PC-9 (cell line): ENCODE measurements at regions not wholly inside any gene's neighbourhood (a gene's known extent, or its start where the extent isn't known, plus 50 kb on each side); places are given as distances from the start of the nearest gene placed in this dataset.
A peak's percentile ranks its signal among the peaks of the same experiment; 100 is the strongest.

Experiments used
- BruUV-seq: library from RNA; stranded (reverse); fragments of 400-500 nt; replicated peaks from 2 replicates; lab custom pipeline; 2021; lab: Mats Ljungman, UMichigan
- CTCF ChIA-PET: fragments of 300-600 bp; sonication (Branson Sonifier 250); formaldehyde crosslinking; loops from one replicate; lab custom pipeline; 2022; ENCODE audit warnings: antibody characterized with exemption; lab: Charles Lee
- POLR2A ChIA-PET: fragments of 300-600 bp; sonication (Branson Sonifier 250); formaldehyde crosslinking; loops from one replicate; lab custom pipeline; 2022; ENCODE audit warnings: antibody characterized with exemption; ENCODE audit not compliant: unreplicated experiment; lab: Charles Lee
- DNase-seq, 2 experiments: peaks; one replicate each; pipeline versions ENCODE4 v3.0.0 to v3.0.0-alpha.2; 2015 to 2022; ENCODE audit warnings: mixed read lengths in 1 of 2
- H2AFZ ChIP-seq: fragments of 200-600 bp; sonication (generic); 2 replicates; pipeline ENCODE4 v1.8.1; 2017; ENCODE audit warnings: antibody characterized with exemption
- H3F3A ChIP-seq: fragments of 200-600 bp; sonication (generic); 2 replicates; pipeline ENCODE4 v1.8.1; 2017; ENCODE audit warnings: antibody characterized with exemption, mild to moderate bottlenecking, low read depth; ENCODE audit not compliant: insufficient read depth
- H3K27ac ChIP-seq: fragments of 200-600 bp; sonication (generic); 2 replicates; pipeline ENCODE4 v1.6.1; 2016; ENCODE audit warnings: mixed run types
- H3K27me3 ChIP-seq: fragments of 200-600 bp; sonication (generic); 2 replicates; pipeline ENCODE4 v1.6.1; 2016; ENCODE audit warnings: low read depth, mixed run types; ENCODE audit not compliant: insufficient read depth
- H3K36me3 ChIP-seq: fragments of 200-600 bp; sonication (generic); 2 replicates; pipeline ENCODE4 v1.6.1; 2016; ENCODE audit warnings: low read depth, mixed run types
- H3K4me1 ChIP-seq: fragments of 200-600 bp; sonication (generic); replicated peaks from 2 replicates; pipeline ENCODE4 v1.6.1; 2016; ENCODE audit warnings: mixed run types; ENCODE audit not compliant: insufficient read depth
- H3K4me2 ChIP-seq: fragments of 200-600 bp; sonication (generic); 2 replicates; pipeline ENCODE4 v1.6.1; 2017; ENCODE audit warnings: mixed run types
- H3K4me3 ChIP-seq: fragments of 200-600 bp; sonication (generic); 2 replicates; pipeline ENCODE4 v1.6.1; 2016; ENCODE audit warnings: mixed run types
- H3K79me2 ChIP-seq: fragments of 200-600 bp; sonication (generic); 2 replicates; pipeline ENCODE4 v1.6.1; 2017; ENCODE audit warnings: low read depth, mixed run types
- H3K9me2 ChIP-seq: fragments of 200-600 bp; sonication (generic); 2 replicates; pipeline ENCODE4 v1.8.1; 2017; ENCODE audit warnings: mild to moderate bottlenecking; ENCODE audit not compliant: insufficient read depth
- H3K9me3 ChIP-seq: fragments of 200-600 bp; sonication (generic); 2 replicates; pipeline ENCODE4 v1.8.1; 2016; ENCODE audit warnings: low read depth; ENCODE audit not compliant: insufficient read depth
- H4K20me1 ChIP-seq: fragments of 200-600 bp; sonication (generic); 2 replicates; pipeline ENCODE4 v1.8.1; 2017; ENCODE audit not compliant: insufficient read depth
- EZH2 ChIP-seq: fragments of 200-600 bp; sonication (generic); IDR thresholded peaks from 2 replicates; pipeline ENCODE4 v1.8.0; 2017; ENCODE audit warnings: antibody characterized with exemption, low read depth
- intact Hi-C: fragments of 100-400 bp; cut with micrococcal nuclease; formaldehyde crosslinking; loops from one replicate; pipeline ENCODE4 v1.10.0; 2022; ENCODE audit not compliant: unreplicated experiment
- TF ChIP-seq, protein P1 (sequence below): fragments of 200-600 bp; sonication (generic); conservative IDR thresholded peaks from 2 replicates; pipeline ENCODE4 v1.6.1; 2017; ENCODE audit warnings: mixed run types, antibody characterized with exemption, mild to moderate bottlenecking, moderate library complexity

DNA sequence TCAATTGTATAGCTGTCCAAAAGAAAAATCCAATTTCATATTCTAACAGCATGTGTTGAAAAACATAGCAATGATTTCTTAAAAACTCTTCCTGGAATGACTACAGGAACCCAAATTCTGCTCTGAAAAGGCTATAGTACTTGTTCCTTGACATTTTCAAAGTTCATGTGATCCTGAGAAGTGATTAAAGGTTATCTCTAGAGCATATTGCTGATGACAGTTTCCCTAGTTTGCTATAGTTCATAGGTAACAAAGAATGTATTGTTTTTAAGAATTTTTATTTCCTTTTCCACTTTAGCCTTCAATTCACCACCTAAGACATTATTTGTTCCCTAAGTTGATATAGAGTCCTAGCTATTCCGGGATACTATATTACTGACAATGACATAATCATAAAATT is 1614.6 kb downstream of the PCDH7 start:
- intact Hi-C loops: no loop called here
- H3K4me1 ChIP-seq: no peaks in the 10 kb centered on the region

DNA sequence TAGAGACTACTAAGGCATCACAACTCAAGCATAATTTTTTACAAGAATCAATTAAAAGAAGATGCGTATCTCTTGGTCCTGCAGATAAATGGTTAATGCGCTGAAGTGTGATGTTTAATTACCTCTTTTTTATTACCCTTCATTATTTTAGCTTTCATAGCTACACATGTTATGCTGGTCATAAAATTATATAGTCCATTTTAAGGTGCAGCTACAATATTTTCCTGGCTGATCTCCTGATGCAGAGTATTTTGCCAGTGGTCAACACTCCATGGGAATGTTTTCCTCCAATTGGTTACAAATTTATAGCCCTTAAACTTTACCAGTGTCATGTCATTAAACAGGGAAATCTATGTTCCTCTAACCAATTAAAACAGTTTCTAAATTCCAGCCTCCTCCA is 1617.2 kb downstream of the PCDH7 start:
- H3F3A ChIP-seq: no peaks in the 10 kb centered on the region
- H3K9me3 ChIP-seq: no peaks in the 10 kb centered on the region
- no peak for DNase-seq
- no peaks in the 10 kb centered on the region for H3K27me3 ChIP-seq
- no peak overlapping the region for H2AFZ ChIP-seq
- CTCF ChIA-PET: no interaction called here
- H4K20me1 ChIP-seq: no peaks in the 10 kb centered on the region
- no TSS peak for BruUV-seq
- peaks cover 2% of the 10 kb centered on the region; the same call in 1 of the 2 replicates for H3K9me2 ChIP-seq
- H3K4me1 ChIP-seq: no peaks in the 10 kb centered on the region
- H3K4me2 ChIP-seq: no peak overlapping the region
- TF ChIP-seq, protein P1, sequence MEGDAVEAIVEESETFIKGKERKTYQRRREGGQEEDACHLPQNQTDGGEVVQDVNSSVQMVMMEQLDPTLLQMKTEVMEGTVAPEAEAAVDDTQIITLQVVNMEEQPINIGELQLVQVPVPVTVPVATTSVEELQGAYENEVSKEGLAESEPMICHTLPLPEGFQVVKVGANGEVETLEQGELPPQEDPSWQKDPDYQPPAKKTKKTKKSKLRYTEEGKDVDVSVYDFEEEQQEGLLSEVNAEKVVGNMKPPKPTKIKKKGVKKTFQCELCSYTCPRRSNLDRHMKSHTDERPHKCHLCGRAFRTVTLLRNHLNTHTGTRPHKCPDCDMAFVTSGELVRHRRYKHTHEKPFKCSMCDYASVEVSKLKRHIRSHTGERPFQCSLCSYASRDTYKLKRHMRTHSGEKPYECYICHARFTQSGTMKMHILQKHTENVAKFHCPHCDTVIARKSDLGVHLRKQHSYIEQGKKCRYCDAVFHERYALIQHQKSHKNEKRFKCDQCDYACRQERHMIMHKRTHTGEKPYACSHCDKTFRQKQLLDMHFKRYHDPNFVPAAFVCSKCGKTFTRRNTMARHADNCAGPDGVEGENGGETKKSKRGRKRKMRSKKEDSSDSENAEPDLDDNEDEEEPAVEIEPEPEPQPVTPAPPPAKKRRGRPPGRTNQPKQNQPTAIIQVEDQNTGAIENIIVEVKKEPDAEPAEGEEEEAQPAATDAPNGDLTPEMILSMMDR: no peak
- TF ChIP-seq EZH2: no peak
- no peak overlapping the region for H3K4me3 ChIP-seq
- no peaks in the 10 kb centered on the region for H3K79me2 ChIP-seq
- no peak overlapping the region for H3K27ac ChIP-seq
- intact Hi-C loops: no loop called here
- POLR2A ChIA-PET: no interaction called here
- H3K36me3 ChIP-seq: no peaks in the 10 kb centered on the region

More for the DNA sequence above, 1614.6 kb downstream of the PCDH7 start:
- Histone ChIP-seq H3K36me3 (no peaks in the 10 kb centered on the region), H3K27me3 (no peaks in the 10 kb centered on the region), H3F3A (no peaks in the 10 kb centered on the region), H4K20me1 (no peaks in the 10 kb centered on the region), H3K9me3 (no peaks in the 10 kb centered on the region), H3K79me2 (no peaks in the 10 kb centered on the region), H3K27ac (no peak overlapping the region), H3K4me3 (no peak overlapping the region), H3K9me2 (peaks cover 3% of the 10 kb centered on the region; the same call in 1 of the 2 replicates), H2AFZ (no peak overlapping the region), H3K4me2 (no peak overlapping the region)
- POLR2A ChIA-PET: no interaction called here
- no TSS peak for BruUV-seq
- TF ChIP-seq, protein P1: no peak
- no peak for TF ChIP-seq EZH2
- DNase-seq: no peak
- CTCF ChIA-PET: no interaction called here

DNA sequence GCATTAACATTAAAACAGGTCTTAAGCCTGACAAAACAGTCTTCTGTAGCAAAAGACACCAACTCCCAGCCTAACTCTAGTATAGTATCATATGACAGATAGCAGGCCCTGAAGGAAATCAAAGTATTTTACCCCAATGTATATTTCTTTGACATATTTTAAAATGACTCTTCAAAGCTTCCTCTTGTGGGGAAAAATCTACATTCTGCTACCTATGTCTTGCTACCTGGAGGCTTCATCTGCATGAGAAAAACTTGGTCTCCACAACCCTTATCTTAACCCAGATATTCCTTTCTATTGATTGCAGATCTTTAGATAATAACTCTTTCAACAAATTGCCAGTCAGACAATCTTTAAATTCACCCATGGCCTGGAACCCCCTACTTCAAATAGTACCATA is 1620.4 kb downstream of the PCDH7 start:
- no TSS peak for BruUV-seq
- Histone ChIP-seq H2AFZ (no peak overlapping the region), H3K4me3 (no peak overlapping the region), H3K9me3 (no peaks in the 10 kb centered on the region), H3K4me2 (no peak overlapping the region), H3K27me3 (no peaks in the 10 kb centered on the region), H4K20me1 (no peaks in the 10 kb centered on the region), H3K36me3 (no peaks in the 10 kb centered on the region), H3K27ac (no peak overlapping the region), H3F3A (no peaks in the 10 kb centered on the region), H3K4me1 (no peaks in the 10 kb centered on the region), H3K79me2 (no peaks in the 10 kb centered on the region), H3K9me2 (no peaks in the 10 kb centered on the region)
- CTCF ChIA-PET: no interaction called here
- no peak for DNase-seq
- intact Hi-C loops: no loop called here
- TF ChIP-seq, protein P1: peak; percentile 34; the same call in 1 of the 2 replicates
- no peak for TF ChIP-seq EZH2
- POLR2A ChIA-PET: no interaction called here
